ENCODE measurements at regions not wholly inside any gene's neighbourhood (a gene's known extent, or its start where the extent isn't known, plus 50 kb on each side); places are given as distances from the start of the nearest gene placed in this dataset.
"Not testable (repeated sequence)": the region's sequence is repeated elsewhere in the genome, so short reads cannot be mapped to it uniquely, and the experiment has no call there.

DNA sequence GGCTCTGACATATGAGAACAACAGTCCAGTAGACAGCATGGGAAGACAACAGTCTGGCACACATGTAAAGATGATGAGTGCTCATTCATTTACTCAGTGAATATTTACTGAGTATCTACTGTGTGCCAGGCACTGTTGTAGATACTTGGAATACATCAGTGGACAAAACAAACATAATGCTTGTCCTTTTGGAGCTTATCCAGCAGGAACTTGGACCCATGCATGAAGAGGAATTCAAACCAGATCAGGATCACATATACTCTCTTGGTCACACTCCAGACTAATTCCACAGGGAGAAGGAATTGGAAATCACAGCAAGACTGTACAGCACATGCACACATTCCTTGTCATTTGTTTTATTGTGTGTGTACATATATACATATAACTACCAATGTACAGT lies 217.6 kb upstream of the TTC29 start:
- no peak for DNase-seq (ENCODE audit: low spot score)
- H3K36me3 Mint-ChIP-seq (ENCODE audit: low read depth) = no peaks in the 10 kb centered on the region
- intact Hi-C loops (cut with micrococcal nuclease) = no loop called here
- H3K4me1 Mint-ChIP-seq (ENCODE audit: low read depth) = no peaks in the 10 kb centered on the region
- H3K27me3 Mint-ChIP-seq (ENCODE audit: insufficient read depth) = peaks cover 11% of the 10 kb centered on the region
- H3K4me3 Mint-ChIP-seq = no peak overlapping the region
- H3K9me3 Mint-ChIP-seq = no peaks in the 10 kb centered on the region
- H3K27ac Mint-ChIP-seq = no peak overlapping the region

GRCh38 chr4:147168200-147168599 lies 222.5 kb upstream of the TTC29 start:
- H3K36me3 Mint-ChIP-seq (ENCODE audit: low read depth); H3K4me1 Mint-ChIP-seq (ENCODE audit: low read depth); H3K27me3 Mint-ChIP-seq (ENCODE audit: insufficient read depth); H3K4me3 Mint-ChIP-seq; DNase-seq (ENCODE audit: low spot score); H3K9me3 Mint-ChIP-seq; intact Hi-C loops (cut with micrococcal nuclease); H3K27ac Mint-ChIP-seq: not testable (repeated sequence)

GRCh38 chr4:147173322-147173721 lies 227.7 kb upstream of the TTC29 start:
- intact Hi-C loops (cut with micrococcal nuclease) = no loop called here
- Mint-ChIP-seq H3K4me1 (ENCODE audit: low read depth) (no peaks in the 10 kb centered on the region), H3K27ac (no peak overlapping the region)

GRCh38 chr4:147173797-147174432 lies 228.3 kb upstream of the TTC29 start:
- no peak overlapping the region for H3K4me3 Mint-ChIP-seq
- H3K27me3 Mint-ChIP-seq (ENCODE audit: insufficient read depth) = peaks cover 2% of the 10 kb centered on the region
- no peaks in the 10 kb centered on the region for H3K9me3 Mint-ChIP-seq
- DNase-seq (ENCODE audit: low spot score) = no peak
- no peaks in the 10 kb centered on the region for H3K36me3 Mint-ChIP-seq (ENCODE audit: low read depth)
- no peaks in the 10 kb centered on the region for H3K4me1 Mint-ChIP-seq (ENCODE audit: low read depth)
- intact Hi-C loops (cut with micrococcal nuclease) = no loop called here
- H3K27ac Mint-ChIP-seq = no peak overlapping the region

More at GRCh38 chr4:147173322-147173721, 227.7 kb upstream of the TTC29 start:
- peaks cover 2% of the 10 kb centered on the region for H3K27me3 Mint-ChIP-seq (ENCODE audit: insufficient read depth)
- no peaks in the 10 kb centered on the region for H3K9me3 Mint-ChIP-seq
- no peak overlapping the region for H3K4me3 Mint-ChIP-seq
- no peak for DNase-seq (ENCODE audit: low spot score)
- H3K36me3 Mint-ChIP-seq (ENCODE audit: low read depth) = no peaks in the 10 kb centered on the region

GRCh38 chr4:147174591-147174990 lies 228.9 kb upstream of the TTC29 start:
- DNase-seq (ENCODE audit: low spot score) = no peak
- no peaks in the 10 kb centered on the region for H3K4me1 Mint-ChIP-seq (ENCODE audit: low read depth)

GRCh38 chr4:147175460-147176025 lies 229.9 kb upstream of the TTC29 start:
- intact Hi-C loops (cut with micrococcal nuclease) = no loop called here
- no peak overlapping the region for H3K4me3 Mint-ChIP-seq
- H3K9me3 Mint-ChIP-seq = no peaks in the 10 kb centered on the region
- no peak overlapping the region for H3K27ac Mint-ChIP-seq
- DNase-seq (ENCODE audit: low spot score) = no peak
- peaks cover 2% of the 10 kb centered on the region for H3K27me3 Mint-ChIP-seq (ENCODE audit: insufficient read depth)
- H3K36me3 Mint-ChIP-seq (ENCODE audit: low read depth) = no peaks in the 10 kb centered on the region
- no peaks in the 10 kb centered on the region for H3K4me1 Mint-ChIP-seq (ENCODE audit: low read depth)

More at GRCh38 chr4:147174591-147174990, 228.9 kb upstream of the TTC29 start:
- H3K27ac Mint-ChIP-seq = no peak overlapping the region
- H3K36me3 Mint-ChIP-seq (ENCODE audit: low read depth) = no peaks in the 10 kb centered on the region
- H3K9me3 Mint-ChIP-seq = no peaks in the 10 kb centered on the region
- no peak overlapping the region for H3K4me3 Mint-ChIP-seq
- H3K27me3 Mint-ChIP-seq (ENCODE audit: insufficient read depth) = peaks cover 2% of the 10 kb centered on the region
- intact Hi-C loops (cut with micrococcal nuclease) = no loop called here

- intact Hi-C loops (cut with micrococcal nuclease) = no loop called here
- H3K36me3 Mint-ChIP-seq (ENCODE audit: low read depth) = no peaks in the 10 kb centered on the region
- peaks cover 3% of the 10 kb centered on the region for H3K9me3 Mint-ChIP-seq
- DNase-seq (ENCODE audit: low spot score) = no peak
- H3K27me3 Mint-ChIP-seq (ENCODE audit: insufficient read depth) = no peaks in the 10 kb centered on the region
- H3K4me3 Mint-ChIP-seq = no peak overlapping the region
- no peak overlapping the region for H3K27ac Mint-ChIP-seq
- H3K4me1 Mint-ChIP-seq (ENCODE audit: low read depth) = no peaks in the 10 kb centered on the region
These were observed 236.4 kb upstream of the TTC29 start for GRCh38 chr4:147182041-147182440.

- Mint-ChIP-seq H3K36me3 (ENCODE audit: low read depth) (no peaks in the 10 kb centered on the region), H3K9me3 (no peaks in the 10 kb centered on the region)
- intact Hi-C loops (cut with micrococcal nuclease) = no loop called here
These were observed 247.0 kb upstream of the TTC29 start for GRCh38 chr4:147192679-147193078.

DNA sequence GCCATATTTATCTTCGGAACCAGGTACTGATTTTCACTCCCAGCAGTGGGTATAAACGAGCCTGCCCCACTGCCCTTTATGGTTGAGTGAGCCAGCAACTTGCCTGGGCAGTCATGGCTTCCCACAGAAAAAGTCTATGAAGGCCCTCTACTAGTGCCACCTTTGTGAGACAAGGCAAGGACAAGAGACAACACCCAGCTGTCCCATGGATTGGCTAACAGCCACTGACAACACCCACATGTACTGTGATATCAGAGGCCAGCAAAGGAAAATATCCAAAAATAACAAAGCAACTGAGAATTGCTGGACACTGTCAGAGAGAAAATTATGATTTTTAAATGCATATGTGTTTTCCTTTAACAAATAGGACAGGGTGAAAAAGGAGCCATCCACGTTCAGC lies 248.4 kb upstream of the TTC29 start:
- H3K27ac Mint-ChIP-seq = no peak overlapping the region
- intact Hi-C loops (cut with micrococcal nuclease) = no loop called here
- H3K36me3 Mint-ChIP-seq (ENCODE audit: low read depth) = no peaks in the 10 kb centered on the region
- peaks cover 1% of the 10 kb centered on the region for H3K27me3 Mint-ChIP-seq (ENCODE audit: insufficient read depth)
- no peaks in the 10 kb centered on the region for H3K4me1 Mint-ChIP-seq (ENCODE audit: low read depth)
- no peak overlapping the region for H3K4me3 Mint-ChIP-seq
- H3K9me3 Mint-ChIP-seq = no peaks in the 10 kb centered on the region
- no peak for DNase-seq (ENCODE audit: low spot score)

More at GRCh38 chr4:147192679-147193078, 247.0 kb upstream of the TTC29 start:
- peaks cover 1% of the 10 kb centered on the region for H3K27me3 Mint-ChIP-seq (ENCODE audit: insufficient read depth)
- no peak for DNase-seq (ENCODE audit: low spot score)
- H3K4me1 Mint-ChIP-seq (ENCODE audit: low read depth) = no peaks in the 10 kb centered on the region
- no peak overlapping the region for H3K27ac Mint-ChIP-seq
- H3K4me3 Mint-ChIP-seq = no peak overlapping the region

DNA sequence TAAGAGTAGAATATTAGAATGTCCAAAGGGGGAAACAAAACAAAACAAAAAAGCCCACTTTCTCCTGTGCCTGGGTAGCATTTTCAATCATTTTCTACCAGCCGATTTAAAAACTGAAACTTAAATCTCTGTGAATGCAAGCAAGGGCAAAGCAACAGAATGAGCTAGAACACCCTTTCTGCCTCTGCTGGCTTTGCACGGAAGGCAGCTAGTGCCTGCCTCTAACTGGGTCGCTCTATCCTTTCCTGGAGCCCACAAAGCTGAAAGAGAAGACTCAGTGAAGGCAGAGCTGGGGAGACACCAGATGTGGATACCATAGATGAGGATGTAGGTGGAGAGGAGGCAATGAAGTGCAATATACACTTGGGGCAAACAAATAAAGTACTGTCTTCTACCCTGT lies 248.9 kb upstream of the TTC29 start:
- no peaks in the 10 kb centered on the region for H3K36me3 Mint-ChIP-seq (ENCODE audit: low read depth)
- H3K27ac Mint-ChIP-seq = no peak overlapping the region
- H3K9me3 Mint-ChIP-seq = no peaks in the 10 kb centered on the region
- H3K4me1 Mint-ChIP-seq (ENCODE audit: low read depth) = no peaks in the 10 kb centered on the region
- intact Hi-C loops (cut with micrococcal nuclease) = no loop called here
- no peak for DNase-seq (ENCODE audit: low spot score)
- peaks cover 1% of the 10 kb centered on the region for H3K27me3 Mint-ChIP-seq (ENCODE audit: insufficient read depth)
- H3K4me3 Mint-ChIP-seq = no peak overlapping the region

DNA sequence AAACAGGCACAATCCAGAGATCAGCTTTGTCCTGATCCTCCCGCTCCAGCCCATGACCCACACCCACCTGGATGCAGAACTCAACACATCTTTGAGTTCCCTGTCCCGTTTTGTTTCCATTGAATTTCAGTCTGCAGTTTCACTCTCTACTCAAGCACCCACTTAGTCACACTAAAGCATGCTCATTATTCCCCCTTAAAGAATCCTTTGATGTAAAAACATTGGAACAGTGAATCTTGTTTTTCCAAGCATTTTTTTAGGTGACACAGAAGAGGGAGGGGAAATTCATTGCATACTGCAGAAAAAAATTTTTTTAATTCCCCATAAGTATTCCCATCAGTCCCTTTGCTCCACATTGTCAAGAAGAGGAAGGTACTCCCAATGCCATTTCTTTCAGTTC lies 249.7 kb upstream of the TTC29 start:
- intact Hi-C loops (cut with micrococcal nuclease) = no loop called here
- Mint-ChIP-seq H3K27me3 (ENCODE audit: insufficient read depth) (peaks cover 1% of the 10 kb centered on the region), H3K36me3 (ENCODE audit: low read depth) (no peaks in the 10 kb centered on the region), H3K9me3 (no peaks in the 10 kb centered on the region), H3K27ac (no peak overlapping the region), H3K4me1 (ENCODE audit: low read depth) (no peaks in the 10 kb centered on the region), H3K4me3 (no peak overlapping the region)
- no peak for DNase-seq (ENCODE audit: low spot score)

DNA sequence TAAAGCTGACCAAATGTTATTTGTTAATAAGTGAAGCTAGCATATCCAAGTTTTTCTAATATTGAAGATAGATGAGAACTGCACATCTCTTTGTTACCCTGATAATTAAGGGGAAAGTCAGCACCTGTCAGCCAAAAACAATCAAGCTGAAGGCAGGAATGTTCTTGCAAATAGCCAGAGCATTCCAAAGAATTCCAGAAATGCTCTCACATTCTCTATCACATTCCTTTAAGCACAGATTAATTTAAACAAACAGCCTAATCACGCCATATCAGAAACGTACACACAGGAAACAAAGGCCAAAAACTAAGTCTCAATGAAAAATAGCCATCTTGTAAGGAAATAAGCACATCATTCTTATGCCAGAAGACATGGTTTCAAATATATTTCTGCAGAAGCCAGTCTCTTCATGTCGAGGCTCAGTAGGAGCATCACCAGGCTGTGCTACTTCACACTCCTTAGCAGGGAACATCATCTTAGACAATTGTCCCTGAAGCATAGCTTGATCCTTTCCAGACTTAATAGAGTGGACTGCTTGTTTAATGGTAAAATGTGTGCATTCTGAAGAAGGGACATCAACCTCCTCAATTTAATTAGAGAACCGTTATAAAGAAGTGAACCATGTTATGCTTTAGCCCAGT lies 252.9 kb upstream of the TTC29 start:
- H3K27ac Mint-ChIP-seq = no peak overlapping the region
- no peaks in the 10 kb centered on the region for H3K9me3 Mint-ChIP-seq
- intact Hi-C loops (cut with micrococcal nuclease) = no loop called here
- no peaks in the 10 kb centered on the region for H3K27me3 Mint-ChIP-seq (ENCODE audit: insufficient read depth)
- DNase-seq (ENCODE audit: low spot score) = no peak
- no peak overlapping the region for H3K4me3 Mint-ChIP-seq
- no peaks in the 10 kb centered on the region for H3K36me3 Mint-ChIP-seq (ENCODE audit: low read depth)
- H3K4me1 Mint-ChIP-seq (ENCODE audit: low read depth) = no peaks in the 10 kb centered on the region

DNA sequence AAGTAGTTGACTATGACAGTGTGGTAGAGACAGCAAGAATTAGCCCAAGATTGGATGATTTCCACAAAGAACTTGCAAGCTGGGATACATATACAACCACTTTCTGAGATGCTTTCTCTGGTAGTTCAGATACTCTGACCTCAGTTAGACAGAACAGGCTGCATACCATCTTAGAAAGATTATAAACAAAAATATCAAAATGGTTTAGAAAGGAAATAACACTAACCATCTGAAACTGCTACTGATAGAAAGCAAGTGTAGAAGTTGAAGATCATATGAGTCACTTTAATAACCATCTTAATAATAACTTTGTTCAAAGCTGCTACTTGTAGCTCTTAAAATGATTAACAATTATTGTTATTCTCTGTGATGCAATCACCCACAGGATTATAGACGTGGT lies 255.4 kb upstream of the TTC29 start:
- Mint-ChIP-seq H3K27ac (no peak overlapping the region), H3K9me3 (no peaks in the 10 kb centered on the region), H3K36me3 (ENCODE audit: low read depth) (no peaks in the 10 kb centered on the region), H3K27me3 (ENCODE audit: insufficient read depth) (no peaks in the 10 kb centered on the region), H3K4me3 (no peak overlapping the region), H3K4me1 (ENCODE audit: low read depth) (no peaks in the 10 kb centered on the region)
- intact Hi-C loops (cut with micrococcal nuclease) = no loop called here
- no peak for DNase-seq (ENCODE audit: low spot score)
